OCI-LY3 (cell line): ENCODE measurements at regions not wholly inside any gene's neighbourhood (a gene's known extent, or its start where the extent isn't known, plus 50 kb on each side); places are given as distances from the start of the nearest gene placed in this dataset.

Experiments
- EZH2phosphoT487 ChIP-seq: fragments of 200-600 bp; shearing (Covaris generic); IDR thresholded peaks from 2 replicates; pipeline ENCODE4 v1.6.1; 2018; ENCODE audit warnings: antibody characterized with exemption, mixed run types, low read depth
- TF ChIP-seq, protein P1 (sequence below): fragments of 200-600, 300-600 bp; sonication (generic); IDR thresholded peaks from 2 replicates; pipeline ENCODE4 v1.5.1; 2014; ENCODE audit warnings: antibody characterized with exemption, low read length, low read depth

DNA sequence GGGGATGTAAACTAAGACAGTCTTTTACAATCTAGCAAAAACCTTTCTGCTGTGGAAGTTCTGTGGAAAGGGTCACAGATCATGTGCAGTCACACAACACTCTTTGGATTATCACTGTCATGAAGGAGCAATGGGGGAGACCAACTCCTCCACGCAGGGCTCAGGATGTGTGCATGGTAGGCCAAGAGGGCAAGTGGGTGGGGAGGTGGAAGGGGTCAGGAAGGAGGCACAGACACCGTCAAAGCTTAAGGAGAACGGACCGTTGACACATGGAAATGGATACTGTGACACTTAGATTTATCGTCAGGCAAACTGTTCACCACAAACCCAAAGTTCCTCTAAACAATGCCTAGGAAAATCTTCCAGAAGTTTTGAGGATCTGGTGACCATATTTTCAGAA lies 215.8 kb downstream of the PAX1 start:
- TF ChIP-seq, protein P1, sequence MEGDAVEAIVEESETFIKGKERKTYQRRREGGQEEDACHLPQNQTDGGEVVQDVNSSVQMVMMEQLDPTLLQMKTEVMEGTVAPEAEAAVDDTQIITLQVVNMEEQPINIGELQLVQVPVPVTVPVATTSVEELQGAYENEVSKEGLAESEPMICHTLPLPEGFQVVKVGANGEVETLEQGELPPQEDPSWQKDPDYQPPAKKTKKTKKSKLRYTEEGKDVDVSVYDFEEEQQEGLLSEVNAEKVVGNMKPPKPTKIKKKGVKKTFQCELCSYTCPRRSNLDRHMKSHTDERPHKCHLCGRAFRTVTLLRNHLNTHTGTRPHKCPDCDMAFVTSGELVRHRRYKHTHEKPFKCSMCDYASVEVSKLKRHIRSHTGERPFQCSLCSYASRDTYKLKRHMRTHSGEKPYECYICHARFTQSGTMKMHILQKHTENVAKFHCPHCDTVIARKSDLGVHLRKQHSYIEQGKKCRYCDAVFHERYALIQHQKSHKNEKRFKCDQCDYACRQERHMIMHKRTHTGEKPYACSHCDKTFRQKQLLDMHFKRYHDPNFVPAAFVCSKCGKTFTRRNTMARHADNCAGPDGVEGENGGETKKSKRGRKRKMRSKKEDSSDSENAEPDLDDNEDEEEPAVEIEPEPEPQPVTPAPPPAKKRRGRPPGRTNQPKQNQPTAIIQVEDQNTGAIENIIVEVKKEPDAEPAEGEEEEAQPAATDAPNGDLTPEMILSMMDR = no peak
- no peak for TF ChIP-seq EZH2phosphoT487
